Tibial artery (tissue), 4 donors: ENCODE measurements at regions not wholly inside any gene's neighbourhood (a gene's known extent, or its start where the extent isn't known, plus 50 kb on each side); places are given as distances from the start of the nearest gene placed in this dataset.
A peak's percentile ranks its signal among the peaks of the same experiment; 100 is the strongest.

Source experiments
- DNase-seq, 2 donors: peaks; one replicate each; pipeline ENCODE4 v3.0.0-alpha.2; 2019
- H3K27ac ChIP-seq, 2 donors: fragments of 200-600 bp; sonication (generic) in 1 of 2; 1 replicate in 1 of 2; 2 replicates in 1 of 2; pipeline ENCODE4 v1.5.1; 2018 to 2019; ENCODE audit warnings: mild to moderate bottlenecking in 1 of 2
- H3K27me3 ChIP-seq, 2 donors: fragments of 200-600 bp; sonication (generic) in 1 of 2; one replicate each; pipeline versions ENCODE4 v1.5.1 to v1.6.0; 2016 to 2019
- H3K36me3 ChIP-seq, 3 donors: fragments of 200-600 bp; sonication (generic) in 2 of 3; one replicate each; pipeline ENCODE4 v1.5.1; 2016 to 2019; ENCODE audit warnings: mild to moderate bottlenecking in 2 of 3
- H3K4me1 ChIP-seq, 4 donors: fragments of 200-600 bp; sonication (generic) in 2 of 4; 1 replicate in 3 of 4; 2 replicates in 1 of 4; pipeline ENCODE4 v1.5.1; 2016 to 2019
- H3K4me3 ChIP-seq, 2 donors: fragments of 200-600 bp; sonication (generic) in 1 of 2; 1 replicate in 1 of 2; 2 replicates in 1 of 2; pipeline ENCODE4 v1.5.1; 2018 to 2019; ENCODE audit warnings: mild to moderate bottlenecking in 2 of 2
- H3K9me3 ChIP-seq, 3 donors: fragments of 200-600 bp; sonication (generic) in 1 of 3; one replicate each; pipeline ENCODE4 v1.5.1; 2016 to 2019
- intact Hi-C: fragments of 100-400 bp; cut with DNase I; formaldehyde crosslinking; loops from one replicate; pipeline ENCODE4 v1.15.0; 2023; ENCODE audit warnings: low total_unique reads
- TF ChIP-seq, protein P1 (sequence below), 2 experiments: fragments of 200-600 bp in 1 of 2; fragments of 450-650 bp in 1 of 2; IDR thresholded peaks; one replicate each; pipeline ENCODE4 v1.5.1; 2017 to 2019; ENCODE audit warnings: antibody characterized with exemption in 2 of 2, mild to moderate bottlenecking in 1 of 2, moderate library complexity in 1 of 2

DNA sequence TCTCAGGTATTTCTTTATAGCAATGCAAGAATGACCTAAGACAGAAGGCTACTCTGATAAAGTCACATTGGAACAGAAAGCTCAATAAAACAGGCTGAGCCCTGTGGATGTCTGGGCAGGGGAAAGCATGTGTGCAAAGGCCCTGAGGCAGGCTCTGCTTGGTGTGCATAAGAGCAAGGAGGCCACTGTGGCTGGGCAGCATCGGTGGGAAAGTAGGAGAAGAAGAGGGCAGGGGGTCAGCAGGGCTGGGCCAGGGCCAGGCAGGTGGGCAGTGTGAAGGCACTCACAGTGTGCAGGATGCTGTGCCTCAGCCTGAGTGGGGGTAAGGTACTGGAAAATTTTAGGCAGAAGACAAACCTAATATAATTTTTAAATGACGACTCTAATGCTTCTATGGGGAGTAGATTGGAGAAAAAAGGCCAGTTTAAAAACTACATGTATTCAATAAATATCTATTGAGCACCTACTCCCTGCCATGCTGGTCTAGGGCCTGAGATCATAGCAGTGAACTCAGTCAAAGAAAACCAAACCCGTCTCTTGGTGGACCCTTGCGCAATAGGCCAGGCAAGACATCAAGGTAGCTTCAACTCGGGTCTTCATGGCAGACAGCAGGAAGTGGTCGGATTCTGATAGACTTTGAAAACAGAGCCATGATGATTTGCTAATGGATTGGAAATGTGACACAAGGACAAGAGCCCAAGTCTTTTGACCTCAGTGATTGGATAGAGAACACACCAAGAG, 572.3 kb downstream of the TCERG1L start:
- no peaks in the 10 kb centered on the region for H3K9me3 ChIP-seq
- TF ChIP-seq, protein P1, sequence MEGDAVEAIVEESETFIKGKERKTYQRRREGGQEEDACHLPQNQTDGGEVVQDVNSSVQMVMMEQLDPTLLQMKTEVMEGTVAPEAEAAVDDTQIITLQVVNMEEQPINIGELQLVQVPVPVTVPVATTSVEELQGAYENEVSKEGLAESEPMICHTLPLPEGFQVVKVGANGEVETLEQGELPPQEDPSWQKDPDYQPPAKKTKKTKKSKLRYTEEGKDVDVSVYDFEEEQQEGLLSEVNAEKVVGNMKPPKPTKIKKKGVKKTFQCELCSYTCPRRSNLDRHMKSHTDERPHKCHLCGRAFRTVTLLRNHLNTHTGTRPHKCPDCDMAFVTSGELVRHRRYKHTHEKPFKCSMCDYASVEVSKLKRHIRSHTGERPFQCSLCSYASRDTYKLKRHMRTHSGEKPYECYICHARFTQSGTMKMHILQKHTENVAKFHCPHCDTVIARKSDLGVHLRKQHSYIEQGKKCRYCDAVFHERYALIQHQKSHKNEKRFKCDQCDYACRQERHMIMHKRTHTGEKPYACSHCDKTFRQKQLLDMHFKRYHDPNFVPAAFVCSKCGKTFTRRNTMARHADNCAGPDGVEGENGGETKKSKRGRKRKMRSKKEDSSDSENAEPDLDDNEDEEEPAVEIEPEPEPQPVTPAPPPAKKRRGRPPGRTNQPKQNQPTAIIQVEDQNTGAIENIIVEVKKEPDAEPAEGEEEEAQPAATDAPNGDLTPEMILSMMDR (IDR thresholded peaks at IDR 0.05) = no peak
- no peak overlapping the region for H3K27ac ChIP-seq
- H3K4me1 ChIP-seq = no peaks in the 10 kb centered on the region
- H3K27me3 ChIP-seq = peaks cover 0 to 3% of the 10 kb centered on the region in 2 donors
- H3K4me3 ChIP-seq = no peak overlapping the region
- intact Hi-C loops = no loop called here
- no peaks in the 10 kb centered on the region for H3K36me3 ChIP-seq
- DNase-seq = peak in 1 of 2 donors; percentile 44

DNA sequence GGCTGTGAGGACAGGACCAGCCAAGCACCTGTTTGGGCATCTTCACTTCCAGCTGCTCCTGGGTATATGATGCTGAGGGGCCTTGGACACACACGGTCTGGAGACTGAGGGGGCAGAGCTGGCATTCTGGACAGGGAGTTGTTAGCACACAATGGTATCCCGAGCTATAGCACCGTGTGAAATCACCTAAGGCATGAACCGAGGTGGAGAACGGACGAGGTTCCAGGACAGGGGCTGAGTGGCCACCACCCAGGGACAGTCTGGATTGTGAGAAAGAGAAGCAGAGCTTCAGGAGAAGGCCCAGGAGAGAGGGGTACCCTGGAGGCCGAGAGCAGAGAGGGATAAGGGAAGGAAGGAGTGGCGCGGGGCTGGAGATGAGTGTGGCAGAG, 571.8 kb downstream of the TCERG1L start:
- H3K4me3 ChIP-seq = no peak overlapping the region
- TF ChIP-seq, protein P1 (IDR thresholded peaks at IDR 0.05) = no peak
- no peaks in the 10 kb centered on the region for H3K36me3 ChIP-seq
- no peaks in the 10 kb centered on the region for H3K4me1 ChIP-seq
- intact Hi-C loops = no loop called here
- peaks cover 0 to 6% of the 10 kb centered on the region in 2 donors for H3K27me3 ChIP-seq
- H3K27ac ChIP-seq = no peak overlapping the region
- no peaks in the 10 kb centered on the region for H3K9me3 ChIP-seq
- peak in 1 of 2 donors; percentile 47 for DNase-seq

DNA sequence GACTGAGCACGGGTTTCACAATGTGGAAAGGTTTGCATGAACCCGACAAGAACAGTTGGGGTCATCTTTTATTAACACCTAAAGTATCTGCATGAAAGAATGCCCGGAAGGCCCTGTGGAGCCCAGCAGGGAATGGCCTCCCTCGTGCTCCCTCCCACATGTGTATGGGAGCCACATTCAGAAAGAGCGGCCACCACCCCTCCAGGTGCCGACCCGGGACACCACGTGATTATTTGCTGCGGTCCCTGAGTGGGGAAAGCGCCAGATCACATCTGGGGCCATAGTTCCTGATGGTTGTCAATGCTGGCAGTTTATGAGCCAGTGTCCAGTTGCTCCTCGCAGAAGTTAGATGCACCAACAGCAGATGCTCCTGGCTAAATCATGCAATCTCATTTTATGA, 571.4 kb downstream of the TCERG1L start:
- peak in 1 of 2 donors; percentile 34 for DNase-seq
- Histone ChIP-seq H3K27me3 (peaks cover 0 to 10% of the 10 kb centered on the region in 2 donors), H3K4me1 (no peaks in the 10 kb centered on the region), H3K9me3 (no peaks in the 10 kb centered on the region), H3K4me3 (no peak overlapping the region), H3K36me3 (no peaks in the 10 kb centered on the region), H3K27ac (no peak overlapping the region)
- intact Hi-C loops = no loop called here
- TF ChIP-seq, protein P1 (IDR thresholded peaks at IDR 0.05) = no peak

DNA sequence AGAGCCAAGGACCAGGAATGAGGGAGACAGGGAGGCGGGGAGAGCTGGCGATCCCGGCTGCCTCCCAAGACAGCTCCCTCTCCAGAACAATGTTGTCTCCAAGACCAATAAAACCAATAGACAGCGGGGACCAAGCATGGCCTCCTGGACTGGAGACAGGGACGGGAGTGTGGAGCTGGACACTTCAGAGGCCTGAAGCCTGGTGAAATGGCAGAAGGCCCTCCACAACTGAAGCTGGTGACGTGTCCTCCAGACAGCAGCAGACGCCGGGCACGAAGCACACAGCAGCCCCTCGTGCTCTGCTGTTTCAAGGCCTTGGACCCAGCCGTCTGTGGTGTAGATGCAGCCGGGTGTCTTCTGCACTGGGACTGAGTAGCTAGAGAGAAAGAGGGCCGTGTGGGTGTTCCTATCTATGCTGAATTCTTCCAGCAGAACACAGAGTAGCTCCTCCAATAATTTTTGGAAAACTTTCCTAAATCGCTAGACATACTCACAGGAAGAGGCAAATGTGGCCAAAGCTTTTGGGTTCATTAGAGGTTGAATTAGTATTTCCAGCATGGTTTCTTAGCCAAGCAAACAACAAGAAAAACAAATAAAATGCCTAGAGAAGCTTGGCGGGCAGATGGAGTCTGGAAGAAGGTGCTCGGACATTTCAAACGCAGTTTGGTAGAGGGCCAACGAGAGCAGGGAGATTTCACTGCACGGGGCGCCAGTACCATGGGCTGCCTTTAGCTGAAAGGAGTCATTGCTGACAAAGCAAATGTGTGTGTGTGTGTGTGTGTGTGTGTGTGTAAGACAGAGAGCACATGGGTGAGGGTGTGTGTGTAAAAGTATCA, 570.4 kb downstream of the TCERG1L start:
- H3K4me1 ChIP-seq = no peaks in the 10 kb centered on the region
- H3K36me3 ChIP-seq = no peaks in the 10 kb centered on the region
- peaks cover 0 to 16% of the 10 kb centered on the region in 2 donors for H3K27me3 ChIP-seq
- TF ChIP-seq, protein P1 (IDR thresholded peaks at IDR 0.05) = no peak
- H3K27ac ChIP-seq = no peak overlapping the region
- intact Hi-C loops = no loop called here
- DNase-seq = peak in 1 of 2 donors; percentile 48
- H3K9me3 ChIP-seq = no peaks in the 10 kb centered on the region
- no peak overlapping the region for H3K4me3 ChIP-seq

DNA sequence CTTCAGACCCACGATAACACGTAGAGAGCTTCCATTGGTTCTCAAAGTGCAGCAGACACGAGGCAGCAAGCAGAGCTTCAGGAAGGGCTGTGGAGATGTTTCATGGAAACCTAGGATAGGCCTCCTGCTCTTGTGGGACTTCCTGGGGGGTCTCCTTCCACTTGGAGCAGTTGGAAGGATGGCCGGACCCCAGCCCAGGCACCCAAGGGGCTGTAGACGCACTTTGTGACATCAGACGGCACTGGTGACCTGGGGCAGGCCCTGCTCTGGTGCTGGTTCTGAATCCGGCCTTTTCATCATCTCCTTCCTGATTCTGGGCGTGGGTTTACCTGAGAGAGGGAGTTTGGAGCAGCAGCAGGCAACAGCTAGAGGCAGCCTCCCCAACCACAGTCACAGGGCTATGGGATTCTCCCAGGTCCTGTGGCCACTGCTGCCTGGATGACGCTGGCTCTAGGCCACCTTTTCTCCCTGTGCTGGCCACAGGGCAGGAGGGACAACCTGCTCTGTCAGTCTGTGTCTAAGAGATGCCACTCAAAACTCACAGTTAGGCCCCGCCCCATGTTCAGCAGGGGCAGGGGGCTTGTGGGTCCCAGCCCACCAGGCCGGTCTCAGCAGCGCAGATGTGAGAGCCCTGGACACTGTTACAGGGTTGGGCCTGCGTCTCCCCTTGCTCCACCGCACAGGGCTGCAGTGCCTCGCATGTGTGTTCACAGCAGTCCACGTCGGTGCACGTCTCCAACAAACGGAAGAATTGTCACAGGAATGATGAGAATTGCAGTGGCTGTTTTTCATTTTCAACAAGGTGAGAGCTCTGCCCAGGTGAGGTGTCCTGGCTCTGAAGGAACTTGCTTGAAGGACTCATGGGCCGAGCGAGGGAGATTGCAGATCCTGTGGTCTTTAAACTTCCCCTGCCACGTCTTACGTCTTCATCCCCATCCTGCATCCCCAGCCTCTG, 569.3 kb downstream of the TCERG1L start:
- intact Hi-C loops = no loop called here
- TF ChIP-seq, protein P1 (IDR thresholded peaks at IDR 0.05) = no peak
- Histone ChIP-seq H3K9me3 (no peaks in the 10 kb centered on the region), H3K4me1 (no peaks in the 10 kb centered on the region), H3K36me3 (no peaks in the 10 kb centered on the region), H3K4me3 (no peak overlapping the region), H3K27me3 (peaks cover 0 to 16% of the 10 kb centered on the region in 2 donors), H3K27ac (no peak overlapping the region)
- peak in 1 of 2 donors; percentile 43 for DNase-seq
